ENCODE measurements at regions not wholly inside any gene's neighbourhood (a gene's known extent, or its start where the extent isn't known, plus 50 kb on each side); places are given as distances from the start of the nearest gene placed in this dataset.

GRCh38 chr7:34220506-34221185 lies 315.3 kb downstream of the BMPER start:
- Histone ChIP-seq H4K91ac (replicated peaks; ENCODE audit: insufficient read length, low read length) (no peak overlapping the region), H2BK5ac (ENCODE audit: low read depth, low read length) (no peak overlapping the region), H4K5ac (ENCODE audit: insufficient read length, low read depth, low read length) (no peak overlapping the region), H3K18ac (ENCODE audit: extremely low read depth, low read length) (no peak overlapping the region), H3K4me3 (ENCODE audit: extremely low read depth in 1 of 4, insufficient read depth in 2 of 4, low read depth in 3 of 4, low read length in 4 of 4) (no peak overlapping the region), H3K4me2 (ENCODE audit: insufficient read depth in 1 of 2, low read depth in 2 of 2, low read length in 2 of 2) (no peak overlapping the region), H2BK15ac (ENCODE audit: low read length) (no peak overlapping the region), H2BK20ac (ENCODE audit: low read length) (no peak overlapping the region), H3K79me2 (ENCODE audit: control insufficient read depth in 1 of 2, insufficient read depth in 2 of 2, low read length in 2 of 2) (no peaks in the 10 kb centered on the region), H3K4me1 (replicated peaks in 1 of 4; ENCODE audit: control insufficient read depth in 3 of 4, insufficient read depth in 4 of 4, low read length in 3 of 4) (peaks cover 0 to 12% (median 2%) of the 10 kb centered on the region in 4 experiments; a peak in 2 of 7 replicates), H3K23me2 (ENCODE audit: low read depth, low read length) (peaks cover 2% of the 10 kb centered on the region; the same call in 1 of the 2 replicates), H2AK5ac (ENCODE audit: low read depth, low read length) (no peak overlapping the region), H3K79me1 (ENCODE audit: low read depth, low read length) (no peaks in the 10 kb centered on the region), H3K23ac (ENCODE audit: insufficient read length) (no peak overlapping the region), H3K9ac (replicated peaks in 1 of 4; ENCODE audit: extremely low read depth in 1 of 4, low read depth in 3 of 4, low read length in 3 of 4) (no peak overlapping the region), H3K14ac (ENCODE audit: insufficient read length) (no peak overlapping the region), H2AFZ (ENCODE audit: low read length) (no peak overlapping the region), H4K20me1 (replicated peaks in 1 of 2; ENCODE audit: control insufficient read depth in 1 of 2, insufficient read depth in 2 of 2, low read length in 2 of 2) (no peaks in the 10 kb centered on the region), H4K8ac (ENCODE audit: extremely low read depth, insufficient read depth, low read length) (no peak overlapping the region), H2BK120ac (replicated peaks; ENCODE audit: low read depth, low read length) (no peak overlapping the region), H3K27me3 (replicated peaks in 1 of 4; ENCODE audit: control insufficient read depth in 3 of 4, extremely low read depth in 1 of 4, insufficient read depth in 3 of 4, low read length in 3 of 4) (no peaks in the 10 kb centered on the region), H3K27ac (ENCODE audit: low read depth, low read length) (no peak overlapping the region), H3K4ac (replicated peaks; ENCODE audit: insufficient read length, low read depth, low read length) (no peak overlapping the region), H3K56ac (replicated peaks; ENCODE audit: insufficient read length, low read depth, low read length) (no peak overlapping the region), H3K9me3 (ENCODE audit: insufficient read depth in 2 of 2, low read depth in 1 of 2, low read length in 1 of 2) (no peaks in the 10 kb centered on the region), H3K36me3 (ENCODE audit: control insufficient read depth in 2 of 4, insufficient read depth in 4 of 4, low read length in 3 of 4) (no peaks in the 10 kb centered on the region), H2BK12ac (ENCODE audit: low read depth, low read length) (no peak overlapping the region)
- ChIA-PET CTCF (ENCODE audit: partially characterized antibody) (no interaction called here), POLR2A (ENCODE audit: partially characterized antibody) (no interaction called here)
- no peak for FAIRE-seq
- DNase-seq (ENCODE audit: low read depth in 1 of 2, low spot score in 2 of 2) = no peak
- TF ChIP-seq EZH2 (IDR thresholded peaks at IDR 0.05; ENCODE audit: low read depth, low read length, severe bottlenecking) (no peak), BACH1 (IDR thresholded peaks at IDR 0.05; ENCODE audit: low read length) (no peak), SAP30 (IDR thresholded peaks at IDR 0.05; ENCODE audit: insufficient read depth, insufficient replicate concordance, low read length) (no peak), HDAC2 (IDR thresholded peaks at IDR 0.05; ENCODE audit: borderline replicate concordance in 1 of 2, low read depth in 2 of 2, low read length in 2 of 2) (no peak), NRF1 (IDR thresholded peaks at IDR 0.05; ENCODE audit: low read depth, low read length) (no peak)
- 92% methylated on average over 4 of the region's 4 CpGs; no CpG with 5 or more reads in 1 of the 2 experiments for WGBS, 2 experiments (ENCODE audit: extremely low coverage in 1 of 2, insufficient coverage in 1 of 2, insufficient read length in 1 of 2, insufficient replicate concordance in 2 of 2, low coverage in 1 of 2, low lambda C conversion rate in 2 of 2, missing lambda C conversion rate in 1 of 2)

Measured in H1 (cell line).